H1 (cell line): ENCODE measurements at regions not wholly inside any gene's neighbourhood (a gene's known extent, or its start where the extent isn't known, plus 50 kb on each side); places are given as distances from the start of the nearest gene placed in this dataset.

Experiments
- BRCA1 ChIP-seq: IDR thresholded peaks from 2 replicates; pipeline ENCODE4 v1.6.1; 2012; ENCODE audit warnings: low read depth, low read length, improper control_type of control experiment
- CHD1 ChIP-seq: IDR thresholded peaks from 2 replicates; pipeline ENCODE4 v1.6.1; 2012; ENCODE audit warnings: low read depth, low read length, improper control_type of control experiment
- EGR1 ChIP-seq: IDR thresholded peaks from 2 replicates; pipeline ENCODE4 v1.6.1; 2011; ENCODE audit warnings: low read depth, low read length, borderline replicate concordance
- JUN ChIP-seq: IDR thresholded peaks from 2 replicates; pipeline ENCODE4 v1.6.1; 2011; ENCODE audit warnings: low read depth, mild to moderate bottlenecking, improper control_type of control experiment, low read length
- NRF1 ChIP-seq: IDR thresholded peaks from 2 replicates; pipeline ENCODE4 v1.6.1; 2011; ENCODE audit warnings: mild to moderate bottlenecking, low read depth, low read length, improper control_type of control experiment
- POLR2A ChIP-seq, 2 experiments: IDR thresholded peaks; 1 replicate in 1 of 2; 2 replicates in 1 of 2; pipeline ENCODE4 v1.6.1; 2011; ENCODE audit warnings: low read depth in 2 of 2, low read length in 2 of 2, mild to moderate bottlenecking in 2 of 2; ENCODE audit errors: control extremely low read depth in 1 of 2
- POLR2AphosphoS5 ChIP-seq: IDR thresholded peaks from 2 replicates; pipeline ENCODE4 v1.6.1; 2011; ENCODE audit warnings: low read depth, low read length
- RAD21 ChIP-seq, 2 experiments: IDR thresholded peaks in 1 of 2; conservative IDR thresholded peaks in 1 of 2; 2 replicates each; pipeline ENCODE4 v1.6.1; 2011; ENCODE audit warnings: low read depth in 2 of 2, low read length in 2 of 2, improper control_type of control experiment in 1 of 2, inconsistent platforms in 1 of 2, mild to moderate bottlenecking in 1 of 2, moderate library complexity in 1 of 2
- RFX5 ChIP-seq: IDR thresholded peaks from 2 replicates; pipeline ENCODE4 v1.6.1; 2011; ENCODE audit warnings: low read depth, low read length, improper control_type of control experiment, borderline replicate concordance
- TEAD4 ChIP-seq: IDR thresholded peaks from 2 replicates; pipeline ENCODE4 v1.6.1; 2012; ENCODE audit warnings: low read depth, low read length, inconsistent platforms, mixed read lengths
- ZNF274 ChIP-seq: IDR thresholded peaks from 2 replicates; pipeline ENCODE4 v1.7.0; 2012; ENCODE audit warnings: low read length, borderline replicate concordance; ENCODE audit errors: extremely low read depth
- TF ChIP-seq, protein P1 (sequence below), 3 experiments: IDR thresholded peaks; 1 replicate in 2 of 3; 2 replicates in 1 of 3; pipeline versions ENCODE4 v1.5.1 to v1.6.1; 2011; ENCODE audit warnings: low read length in 3 of 3, mild to moderate bottlenecking in 3 of 3, inconsistent platforms in 2 of 3, low read depth in 1 of 3, moderate library complexity in 1 of 3; ENCODE audit not compliant: insufficient read depth in 1 of 3; ENCODE audit errors: control extremely low read depth in 1 of 3

DNA sequence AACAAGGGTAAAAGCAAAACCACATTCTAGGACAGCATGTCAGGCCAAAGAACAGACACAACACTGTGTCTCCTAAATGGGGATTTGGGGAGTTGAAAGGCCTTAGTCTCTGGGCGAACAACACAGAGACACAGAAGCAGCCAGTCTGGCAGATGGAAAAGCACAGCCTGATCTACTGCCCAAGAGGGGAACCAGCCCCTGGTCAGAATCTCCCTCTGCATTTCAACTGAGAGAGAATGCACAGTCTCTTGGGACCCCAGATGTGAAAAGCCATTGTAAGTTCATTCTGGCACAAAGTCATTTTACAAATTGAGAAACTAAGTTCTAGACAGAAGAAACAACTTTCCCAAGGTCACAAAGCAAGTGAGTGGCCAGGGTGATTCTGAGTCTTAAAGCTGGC, 331.7 kb downstream of the TNS1 start:
- TF ChIP-seq POLR2A (IDR thresholded peaks at IDR 0.05; ENCODE audit: control extremely low read depth in 1 of 2, low read depth in 2 of 2, low read length in 2 of 2) (no peak), NRF1 (no peak), POLR2AphosphoS5 (no peak), JUN (no peak), BRCA1 (no peak), RFX5 (no peak), EGR1 (no peak), TEAD4 (no peak), ZNF274 (no peak), RAD21 (IDR thresholded peaks at IDR 0.05 in 1 of 2, conservative IDR thresholded peaks at IDR 0.05 in 1 of 2; ENCODE audit: low read depth in 2 of 2, low read length in 2 of 2) (no peak), CHD1 (no peak)
- TF ChIP-seq, protein P1, sequence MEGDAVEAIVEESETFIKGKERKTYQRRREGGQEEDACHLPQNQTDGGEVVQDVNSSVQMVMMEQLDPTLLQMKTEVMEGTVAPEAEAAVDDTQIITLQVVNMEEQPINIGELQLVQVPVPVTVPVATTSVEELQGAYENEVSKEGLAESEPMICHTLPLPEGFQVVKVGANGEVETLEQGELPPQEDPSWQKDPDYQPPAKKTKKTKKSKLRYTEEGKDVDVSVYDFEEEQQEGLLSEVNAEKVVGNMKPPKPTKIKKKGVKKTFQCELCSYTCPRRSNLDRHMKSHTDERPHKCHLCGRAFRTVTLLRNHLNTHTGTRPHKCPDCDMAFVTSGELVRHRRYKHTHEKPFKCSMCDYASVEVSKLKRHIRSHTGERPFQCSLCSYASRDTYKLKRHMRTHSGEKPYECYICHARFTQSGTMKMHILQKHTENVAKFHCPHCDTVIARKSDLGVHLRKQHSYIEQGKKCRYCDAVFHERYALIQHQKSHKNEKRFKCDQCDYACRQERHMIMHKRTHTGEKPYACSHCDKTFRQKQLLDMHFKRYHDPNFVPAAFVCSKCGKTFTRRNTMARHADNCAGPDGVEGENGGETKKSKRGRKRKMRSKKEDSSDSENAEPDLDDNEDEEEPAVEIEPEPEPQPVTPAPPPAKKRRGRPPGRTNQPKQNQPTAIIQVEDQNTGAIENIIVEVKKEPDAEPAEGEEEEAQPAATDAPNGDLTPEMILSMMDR (IDR thresholded peaks at IDR 0.05; ENCODE audit: control extremely low read depth in 1 of 3, insufficient read depth in 1 of 3, low read depth in 1 of 3, low read length in 3 of 3), result no peak
